ENCODE measurements at regions not wholly inside any gene's neighbourhood (a gene's known extent, or its start where the extent isn't known, plus 50 kb on each side); places are given as distances from the start of the nearest gene placed in this dataset.

- TF ChIP-seq MTA3 (IDR thresholded peaks at IDR 0.05; ENCODE audit: borderline replicate concordance, low read length) (no peak), CREM (IDR thresholded peaks at IDR 0.05; ENCODE audit: low read depth) (no peak), CTCF (IDR thresholded peaks at IDR 0.05 in 2 of 3, conservative IDR thresholded peaks at IDR 0.05 in 1 of 3; ENCODE audit: control insufficient read depth in 2 of 3, extremely low read depth in 1 of 3, insufficient read depth in 1 of 3, low read depth in 3 of 3, low read length in 3 of 3) (no peak)
Measured at GRCh38 chr5:15286650-15287049, 213.3 kb upstream of the FBXL7 start.
